ENCODE measurements at regions not wholly inside any gene's neighbourhood (a gene's known extent, or its start where the extent isn't known, plus 50 kb on each side); places are given as distances from the start of the nearest gene placed in this dataset.
A peak's percentile ranks its signal among the peaks of the same experiment; 100 is the strongest.
"Not testable (repeated sequence)": the region's sequence is repeated elsewhere in the genome, so short reads cannot be mapped to it uniquely, and the experiment has no call there.

DNA sequence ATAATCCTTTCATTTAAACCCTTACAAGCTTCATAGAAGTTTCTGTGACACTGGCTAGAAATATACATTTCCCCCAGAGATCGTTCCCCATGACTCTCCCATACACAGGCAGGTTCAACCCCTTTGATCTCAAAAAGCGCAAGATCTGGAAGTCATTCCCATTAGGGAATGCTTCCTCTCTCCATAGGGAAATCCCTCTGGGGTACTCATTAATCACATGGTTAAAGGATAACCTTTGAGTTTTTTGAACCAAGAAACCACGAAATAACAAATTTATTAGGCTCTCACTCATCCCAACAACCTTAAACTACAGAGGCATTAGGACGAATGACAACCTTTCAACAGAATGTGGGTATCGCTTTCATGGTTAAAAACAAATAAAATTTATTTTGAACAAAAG, 211.9 kb upstream of the PRICKLE2 start:
- no peak for DNase-seq

DNA sequence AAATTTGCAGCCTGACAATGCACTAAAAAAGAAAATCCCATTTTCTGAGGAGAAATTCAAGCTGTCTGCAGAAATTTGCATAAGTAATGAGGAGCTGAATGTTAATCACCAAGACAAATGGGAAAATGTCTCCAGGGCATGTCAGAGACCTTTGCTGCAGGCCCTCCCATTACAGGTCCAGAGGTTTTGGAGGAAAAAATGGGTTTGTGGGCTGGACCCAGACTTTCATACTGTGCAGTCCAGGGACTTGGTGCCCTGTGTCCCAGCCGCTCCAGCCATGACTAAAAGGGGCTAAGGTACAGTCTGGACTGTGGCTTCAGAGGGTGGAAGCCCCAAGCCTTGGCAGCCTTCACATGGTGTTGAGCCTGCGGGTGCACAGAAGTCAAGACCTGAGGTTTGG, 209.8 kb upstream of the PRICKLE2 start:
- not testable (repeated sequence) for DNase-seq

DNA sequence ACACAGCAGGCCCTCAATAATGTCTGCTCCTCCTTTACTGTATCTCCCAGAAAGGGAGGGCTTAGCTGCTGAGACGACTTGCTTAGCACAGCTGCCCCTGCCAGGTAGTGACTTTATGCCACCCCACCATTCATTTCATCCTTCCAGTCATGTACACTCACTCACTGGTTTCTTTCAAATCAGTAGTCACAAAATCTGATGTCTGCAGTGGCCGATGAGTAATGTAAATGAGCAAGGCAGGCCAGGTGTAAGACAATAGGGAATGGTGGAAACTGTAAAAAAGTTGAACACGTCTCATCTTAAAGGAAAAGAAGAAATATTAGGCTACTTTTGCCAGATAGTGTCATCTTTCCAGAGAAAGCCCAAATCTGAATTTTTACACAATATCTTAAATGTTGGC, 207.6 kb upstream of the PRICKLE2 start:
- DNase-seq, result no peak

DNA sequence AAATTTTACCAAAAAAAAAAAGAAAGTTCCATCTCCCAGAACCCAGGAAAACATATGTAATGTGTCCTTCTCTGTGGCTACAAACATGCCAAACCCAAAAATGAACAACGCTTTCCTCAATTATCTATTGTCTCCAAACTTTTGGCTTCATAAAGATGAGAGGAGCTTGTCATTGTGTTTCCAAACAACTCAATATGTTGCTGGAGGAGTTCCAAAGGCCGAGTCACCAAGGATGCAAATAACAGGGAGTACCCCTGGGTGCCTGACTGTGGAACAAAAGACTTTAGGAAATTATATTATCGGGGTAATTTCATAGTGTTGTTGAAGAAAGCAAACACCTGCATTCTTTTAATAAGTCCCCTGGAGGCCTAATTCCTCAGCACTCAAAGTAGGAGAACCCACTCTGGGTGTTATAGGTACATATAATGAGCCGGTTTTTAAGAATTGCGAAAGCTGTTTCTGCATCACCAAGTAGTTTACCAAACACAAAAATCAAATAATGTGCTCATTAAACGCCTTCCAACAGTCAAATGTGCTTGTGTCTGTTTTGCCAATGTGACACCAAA, 206.3 kb upstream of the PRICKLE2 start:
- DNase-seq, result no peak

DNA sequence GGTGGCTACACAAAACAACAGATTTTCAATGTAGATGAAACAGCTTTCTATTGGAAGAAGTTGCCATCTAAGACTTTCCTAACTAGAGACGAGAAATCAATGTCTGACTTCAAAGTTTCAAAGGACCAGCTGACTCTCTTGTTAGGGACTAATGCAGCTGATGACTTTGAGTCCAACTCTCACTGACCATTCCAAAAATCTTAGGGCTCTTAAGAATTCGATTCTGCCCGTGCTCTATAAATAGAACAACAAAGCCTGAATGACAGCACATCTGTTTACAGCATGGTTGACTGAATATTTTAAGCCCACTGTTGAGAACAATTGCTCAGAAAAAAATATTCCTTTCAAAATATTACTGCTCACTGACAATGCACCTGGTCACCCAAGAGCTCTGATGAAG, 202.4 kb upstream of the PRICKLE2 start:
- no peak for DNase-seq

DNA sequence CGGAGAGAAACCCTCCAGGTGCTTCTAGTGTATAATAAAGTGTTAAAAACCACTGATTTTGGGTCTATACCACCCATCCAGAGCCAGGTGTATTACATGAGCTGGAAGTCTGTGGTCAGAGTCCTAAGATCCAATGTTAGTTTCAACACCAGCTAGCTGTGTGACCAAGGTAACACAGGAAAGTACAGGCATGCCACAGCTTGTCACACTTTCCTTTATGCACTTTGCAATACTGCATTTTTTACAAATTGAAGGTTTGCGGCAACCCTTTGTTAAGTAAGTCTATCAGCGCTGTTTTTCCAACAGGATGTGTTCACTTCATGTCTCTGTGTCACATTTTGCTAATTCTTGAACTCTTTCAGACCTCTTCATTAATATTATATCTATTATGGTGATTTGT, 201.3 kb upstream of the PRICKLE2 start:
- no peak for DNase-seq

DNA sequence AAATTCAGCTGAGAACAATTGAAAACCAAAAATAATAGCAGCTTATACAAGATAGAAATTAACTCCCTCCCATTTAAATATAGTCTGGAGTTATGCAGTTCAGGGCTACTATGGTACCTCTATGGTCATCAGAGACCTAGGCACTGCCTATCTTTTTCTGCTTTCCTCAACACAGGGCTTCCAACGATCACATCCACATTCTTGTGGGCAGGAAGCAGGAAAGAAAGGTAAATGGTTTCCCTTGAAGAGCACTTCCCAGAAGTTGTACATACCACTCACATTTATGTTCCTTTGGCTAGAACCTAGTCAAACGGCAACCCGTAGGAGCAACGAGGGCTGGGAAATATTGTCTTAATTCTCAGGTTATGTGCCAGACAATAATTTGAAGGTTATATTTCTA, 197.7 kb upstream of the PRICKLE2 start:
- no peak for DNase-seq

DNA sequence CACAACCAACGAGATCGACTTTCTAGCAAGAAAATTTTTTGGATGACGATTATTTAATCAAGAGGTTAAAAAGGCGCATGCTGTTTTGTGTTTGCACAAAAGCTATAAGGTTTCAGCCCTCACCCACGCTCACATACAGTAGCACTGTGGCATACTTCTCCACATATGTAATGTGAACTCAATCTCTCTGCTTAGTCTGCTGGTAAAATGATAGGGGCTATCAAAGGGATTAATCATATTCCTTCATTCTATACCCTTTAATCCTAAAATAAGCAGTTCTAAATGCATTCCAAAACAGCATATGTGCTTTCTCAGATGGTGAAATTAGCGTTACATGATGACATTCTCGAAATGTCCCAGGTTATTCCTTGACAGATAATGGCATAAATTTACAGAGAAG, 196.9 kb upstream of the PRICKLE2 start:
- no peak for DNase-seq

DNA sequence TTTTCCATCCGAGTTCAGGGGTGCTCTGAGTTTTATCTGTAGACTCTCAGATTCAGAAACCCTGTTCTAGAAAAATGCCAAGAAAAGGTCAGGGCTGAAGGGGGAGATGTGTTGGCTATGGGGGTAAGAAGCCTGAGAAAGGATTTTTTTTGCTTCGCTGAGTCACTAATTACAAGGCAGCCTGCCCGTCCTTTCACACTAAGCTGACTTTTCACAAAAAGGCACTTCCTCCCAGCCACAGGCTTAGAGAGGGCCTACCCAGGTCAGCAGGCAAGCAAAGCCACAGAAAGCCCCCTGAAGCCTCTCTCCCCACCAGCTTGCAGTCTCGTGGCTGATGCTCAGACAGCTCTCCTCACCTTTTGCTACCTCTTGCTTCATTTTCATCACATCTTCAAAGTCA, 192.6 kb upstream of the PRICKLE2 start:
- DNase-seq, result no peak

DNA sequence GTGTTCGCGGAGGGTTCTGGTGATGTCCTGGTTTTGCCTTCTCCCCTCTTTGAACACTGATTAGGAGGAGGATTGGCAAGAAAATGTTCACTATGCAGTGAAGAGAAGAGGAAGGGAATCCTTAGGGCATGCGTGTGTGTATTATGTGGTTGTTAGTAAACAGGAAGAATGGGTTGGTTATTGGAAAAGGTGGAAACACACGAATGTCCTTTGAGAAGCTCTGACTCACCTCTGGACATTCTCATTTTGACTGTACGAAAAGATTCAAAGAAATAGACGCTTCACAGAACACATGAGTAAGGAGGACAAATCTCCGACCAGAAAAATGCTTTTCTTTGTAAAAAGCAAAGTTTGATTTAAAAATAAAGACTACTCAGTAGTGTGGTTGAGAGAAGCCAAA, 188.8 kb upstream of the PRICKLE2 start:
- DNase-seq, result no peak

DNA sequence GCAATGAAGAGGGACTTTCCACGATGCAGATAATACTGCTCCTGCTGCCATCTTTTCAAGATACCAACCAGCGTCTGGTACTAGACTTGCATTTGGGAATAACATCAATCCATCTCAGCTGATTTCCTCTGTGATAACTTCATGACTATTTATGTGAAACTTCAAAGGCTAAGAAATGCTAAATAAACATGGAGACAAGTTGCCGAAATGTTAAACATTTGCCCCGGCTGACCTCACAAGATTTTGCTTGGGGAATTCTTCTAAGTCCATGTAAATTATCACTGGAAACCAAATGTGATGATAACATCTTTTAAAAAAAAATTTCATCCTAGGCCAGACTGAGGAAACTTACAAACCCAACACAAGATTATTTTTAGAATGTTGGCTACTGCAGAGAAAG, 185.8 kb upstream of the PRICKLE2 start:
- no peak for DNase-seq

DNA sequence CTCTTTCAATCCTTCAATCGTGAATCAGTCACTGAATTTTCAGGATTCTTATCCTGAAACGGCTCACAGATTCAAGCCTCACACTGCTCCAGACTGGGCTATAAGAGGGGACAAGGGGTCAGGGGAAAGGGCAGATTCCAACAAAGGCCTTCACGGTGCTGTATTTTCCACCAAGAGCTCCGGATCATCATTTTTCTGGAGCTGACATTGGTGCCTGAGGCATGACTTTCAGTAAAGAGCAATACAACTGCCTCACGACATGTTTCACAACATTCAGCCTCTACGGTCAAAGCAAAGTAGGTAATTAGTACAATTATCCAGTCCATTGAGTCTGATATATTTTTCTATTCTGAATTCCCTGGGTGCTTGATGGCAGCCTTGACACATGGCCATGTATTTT, 185.0 kb upstream of the PRICKLE2 start:
- DNase-seq, result no peak

DNA sequence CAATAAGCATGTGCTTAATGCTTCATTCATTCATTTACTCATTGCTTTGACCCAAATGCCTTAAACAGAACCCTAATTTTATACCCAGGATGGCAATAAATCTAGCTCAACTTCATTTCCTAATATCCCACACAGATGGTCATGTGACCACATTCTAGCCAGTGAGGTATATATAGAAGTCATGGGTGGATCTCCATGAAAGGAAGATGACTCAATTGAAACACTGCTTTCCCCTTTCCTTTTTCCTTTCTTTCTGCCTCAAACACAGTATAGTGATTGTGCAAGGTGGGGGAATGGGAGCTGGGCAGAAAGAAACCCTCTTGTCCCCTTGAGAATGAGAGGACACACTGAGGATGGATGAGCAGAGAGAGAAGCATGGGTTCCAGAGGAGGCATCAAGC, 183.5 kb upstream of the PRICKLE2 start:
- no peak for DNase-seq

DNA sequence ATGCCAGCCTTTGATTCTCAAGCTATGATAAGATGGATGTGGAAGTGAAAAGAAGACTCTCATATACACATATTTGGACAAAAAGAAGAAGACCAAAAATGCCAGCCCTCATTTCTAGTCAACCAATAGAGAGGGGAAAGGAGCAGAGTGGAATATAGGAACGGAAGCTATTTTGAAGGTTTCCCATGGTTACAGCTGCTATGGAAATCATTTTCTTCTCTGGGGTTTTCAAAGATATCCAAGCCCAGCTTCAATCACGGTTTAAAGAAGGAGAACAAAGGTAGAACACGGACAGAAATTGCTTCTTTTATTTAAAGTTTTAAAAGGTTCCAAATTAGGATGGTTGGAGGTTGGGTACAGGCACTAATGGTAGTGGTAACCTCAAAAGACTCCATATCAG, 181.0 kb upstream of the PRICKLE2 start:
- no peak for DNase-seq

DNA sequence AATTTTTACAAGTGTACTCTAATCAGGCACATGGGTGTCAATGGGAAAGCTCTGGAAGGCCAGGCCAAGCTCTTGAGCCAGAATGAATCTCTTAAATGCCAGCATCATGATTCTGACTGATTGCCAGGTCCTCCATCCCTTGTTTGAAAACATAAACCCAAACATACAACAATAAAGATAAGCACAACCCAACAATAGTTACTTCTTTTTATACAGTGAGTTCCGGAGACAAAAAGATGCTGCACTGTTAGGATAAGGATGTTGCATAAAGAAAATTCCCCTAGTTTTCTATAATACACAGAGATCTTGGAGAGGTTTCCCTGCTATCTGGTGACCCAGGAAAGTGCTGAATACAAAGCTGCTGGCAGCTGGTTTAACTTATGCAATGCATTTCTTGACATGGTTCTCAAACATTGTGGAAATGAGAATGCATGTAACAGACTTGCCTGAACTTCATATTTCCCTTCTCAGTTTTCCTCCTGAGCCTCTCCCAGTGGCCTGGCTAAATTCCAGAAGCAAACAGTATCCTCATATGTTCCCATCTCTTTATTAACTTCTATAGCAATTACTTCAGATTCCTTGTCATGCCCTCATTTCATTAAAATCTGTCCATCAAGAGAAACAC, 180.1 kb upstream of the PRICKLE2 start:
- DNase-seq, result no peak

DNA sequence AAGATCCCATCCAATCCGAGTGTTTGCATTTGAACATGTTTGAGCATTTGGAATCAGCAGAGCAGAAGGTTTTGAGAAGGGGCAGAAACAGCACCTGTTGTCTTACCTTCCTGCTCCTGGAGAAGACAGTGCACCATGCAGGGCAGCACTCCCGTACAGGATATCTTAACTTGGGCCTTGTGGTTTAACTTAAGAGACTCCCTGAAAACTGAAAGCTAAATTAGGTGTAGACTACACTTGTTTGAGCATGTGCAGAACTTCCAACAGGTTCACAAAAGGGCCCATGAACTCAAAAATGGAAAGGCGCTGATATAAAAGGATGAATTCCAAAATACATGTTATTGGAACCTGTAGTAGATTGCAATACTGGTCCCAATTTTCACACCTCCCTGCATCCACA, 175.4 kb upstream of the PRICKLE2 start:
- DNase-seq, result no peak

DNA sequence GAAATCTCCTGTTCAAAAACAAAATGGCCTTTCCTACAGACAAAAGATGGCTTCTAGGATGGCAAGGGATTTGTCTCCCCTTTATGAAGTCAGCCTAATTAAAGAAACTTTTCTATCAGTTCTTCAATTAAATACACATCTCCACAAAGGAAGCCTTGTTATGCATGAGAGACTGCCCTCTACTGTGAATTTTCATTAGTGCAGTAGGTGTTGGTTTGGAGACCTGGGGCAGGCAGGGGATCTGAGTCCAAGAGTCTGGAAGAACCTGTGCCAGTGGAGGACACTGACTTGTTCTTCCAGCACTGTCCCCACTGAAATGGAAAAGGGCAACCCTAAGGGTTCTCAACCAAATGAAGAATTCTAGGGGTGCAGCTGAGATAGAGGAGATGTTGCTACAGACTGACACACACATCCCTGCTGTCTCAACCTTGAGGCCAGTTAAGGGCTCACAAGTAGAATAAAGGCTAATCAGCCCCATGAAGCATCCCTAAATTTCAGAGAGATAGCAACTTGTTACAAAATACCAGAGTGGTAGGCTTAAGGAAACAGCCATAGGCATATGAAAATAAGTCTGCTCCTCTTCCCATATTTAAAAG, 174.0 kb upstream of the PRICKLE2 start:
- DNase-seq, result peak; percentile 67

DNA sequence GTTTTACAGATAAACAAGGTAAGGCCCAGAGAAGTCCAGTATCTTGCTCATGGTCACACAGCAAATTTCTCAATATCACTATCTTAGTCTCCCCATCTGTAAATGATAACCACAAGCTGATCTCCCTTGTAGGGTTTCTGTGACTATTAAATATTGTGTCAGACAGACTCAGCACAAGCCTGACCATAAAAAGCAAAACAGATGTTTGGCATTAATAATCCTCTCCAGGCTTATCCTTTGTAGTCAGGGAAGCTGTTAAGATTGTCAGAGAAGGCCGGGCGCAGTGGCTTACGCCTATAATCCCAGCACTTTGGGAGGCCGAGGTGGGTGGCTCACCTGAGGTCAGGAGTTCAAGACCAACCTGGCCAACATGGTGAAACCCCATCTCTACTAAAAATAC, 173.2 kb upstream of the PRICKLE2 start:
- peak; percentile 4 for DNase-seq

DNA sequence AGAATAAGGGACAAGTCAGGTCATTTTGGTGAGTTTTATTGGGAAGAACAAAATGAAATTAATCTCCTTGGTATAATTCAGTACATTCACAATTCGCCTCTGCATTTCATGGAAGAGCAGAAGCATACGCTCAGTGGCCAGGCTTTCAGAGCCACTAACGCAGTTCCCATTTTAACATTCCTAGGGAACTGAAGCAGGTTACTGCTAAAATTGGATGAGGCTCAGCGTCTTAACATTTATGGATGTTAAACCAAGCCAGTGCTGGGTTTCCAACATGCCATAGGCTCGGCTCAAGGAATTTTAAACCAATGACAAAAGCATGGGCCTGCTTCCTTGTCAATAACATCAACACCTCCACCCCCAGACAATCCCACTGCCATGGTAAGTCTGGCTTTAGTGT, 172.7 kb upstream of the PRICKLE2 start:
- no peak for DNase-seq

DNA sequence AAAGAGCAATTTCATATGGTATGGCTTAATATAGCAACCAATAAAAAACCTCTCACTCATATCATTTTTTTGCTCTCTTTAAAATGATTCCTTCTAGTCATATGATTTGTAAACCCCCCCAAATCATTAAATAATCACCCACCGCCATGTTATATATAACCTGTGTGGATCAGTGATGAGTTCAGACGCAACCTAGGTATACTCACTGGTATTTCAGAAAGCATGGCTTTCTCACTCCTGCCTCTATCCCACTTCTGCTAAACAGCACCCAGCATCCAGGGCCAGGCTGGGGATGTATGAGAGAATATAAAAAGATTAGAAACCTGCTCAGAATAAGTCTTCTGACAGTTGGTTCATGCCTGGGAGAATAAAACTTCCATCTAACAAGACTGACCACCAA, 172.3 kb upstream of the PRICKLE2 start:
- no peak for DNase-seq

DNA sequence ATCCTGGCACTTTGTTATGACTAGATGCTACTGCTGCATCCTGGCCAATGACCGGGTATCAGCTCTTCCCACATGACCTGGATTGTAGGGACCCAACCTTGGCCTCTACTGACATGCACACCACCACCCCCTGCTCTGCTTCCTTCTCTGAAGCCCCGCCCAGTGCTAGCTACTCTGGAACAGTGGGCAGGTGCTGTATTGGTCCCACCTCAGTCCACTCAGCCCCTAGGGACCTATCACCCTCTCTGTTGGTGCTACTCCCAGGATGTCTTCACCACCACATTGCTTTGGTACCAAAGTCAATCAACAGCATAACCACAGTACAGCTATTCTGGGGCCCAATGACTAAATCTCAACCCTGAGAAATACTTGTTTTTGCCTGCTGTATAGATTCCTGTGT, 170.2 kb upstream of the PRICKLE2 start:
- DNase-seq, result no peak

DNA sequence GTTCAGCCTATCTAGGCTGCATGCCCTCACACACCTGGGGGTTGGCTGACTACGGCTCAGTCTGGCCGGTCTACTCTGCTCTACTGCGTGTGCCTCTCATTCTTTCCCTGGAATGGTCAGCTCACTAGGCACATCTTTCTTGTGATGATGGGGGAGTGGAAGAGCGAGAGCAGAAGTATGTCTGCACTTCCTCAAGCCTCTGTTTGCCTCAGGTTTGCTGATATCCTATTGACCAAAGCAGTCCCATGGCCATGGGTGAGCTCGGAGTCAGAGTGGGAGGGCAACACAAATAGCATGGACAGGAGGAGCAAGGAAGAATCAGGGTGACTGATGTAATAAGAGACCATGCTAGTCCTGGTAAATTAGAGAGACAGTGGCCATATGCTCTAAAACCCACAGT, 167.9 kb upstream of the PRICKLE2 start:
- no peak for DNase-seq

DNA sequence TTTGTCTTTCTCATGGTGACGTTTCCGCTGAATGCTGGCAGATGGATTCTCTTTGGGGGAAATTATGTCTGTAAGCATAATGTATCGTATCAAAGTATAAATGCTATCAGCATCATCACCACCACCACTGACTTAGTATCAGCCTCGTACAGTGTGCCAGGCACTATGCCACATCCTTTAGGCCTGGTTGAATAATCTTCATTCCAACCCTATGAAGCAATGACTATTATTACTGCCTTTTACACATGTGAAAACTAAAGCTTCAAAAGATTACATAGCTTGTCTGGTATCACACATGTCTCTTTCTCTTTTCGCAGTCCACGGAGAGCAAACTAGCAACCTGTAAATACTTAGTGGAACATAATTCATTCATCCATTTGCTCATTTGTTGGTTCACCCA, 166.7 kb upstream of the PRICKLE2 start:
- DNase-seq, result no peak

DNA sequence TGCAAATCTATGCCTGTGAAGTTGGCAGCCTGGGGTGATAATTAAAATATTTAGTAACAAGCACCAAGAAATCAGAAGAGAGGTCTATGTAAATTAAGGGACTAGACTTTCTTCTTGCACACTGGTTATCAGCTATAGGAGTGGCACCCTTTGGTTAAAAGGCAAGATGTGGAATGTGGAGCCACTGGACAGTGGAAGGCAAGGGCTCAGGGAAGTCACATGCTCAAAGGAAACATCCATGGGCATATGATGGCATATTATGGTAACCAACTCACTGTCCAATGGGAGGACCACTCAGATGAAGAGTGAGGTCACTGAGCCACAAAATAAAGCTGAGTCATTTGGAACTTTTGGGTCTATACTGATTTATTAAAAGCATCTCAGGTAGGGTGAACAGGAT, 165.6 kb upstream of the PRICKLE2 start:
- no peak for DNase-seq

DNA sequence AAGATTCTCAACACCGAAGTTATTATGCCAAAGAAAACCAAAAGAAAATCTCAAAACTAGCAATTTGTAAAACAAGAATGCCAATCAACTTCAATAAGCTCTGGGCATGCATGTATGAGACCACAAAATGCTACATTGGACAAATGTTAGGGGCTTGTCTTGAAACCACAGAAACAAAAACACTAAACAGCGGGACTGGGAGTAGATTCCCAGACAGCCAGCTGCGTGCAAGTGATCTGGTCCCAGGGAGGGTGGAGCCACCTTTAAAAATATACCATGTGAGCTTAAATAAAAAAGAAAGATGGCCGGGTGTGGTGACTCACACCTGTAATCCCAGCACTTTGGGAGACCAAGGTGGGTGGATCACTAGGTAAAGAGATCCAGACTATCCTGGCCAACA, 163.6 kb upstream of the PRICKLE2 start:
- no peak for DNase-seq

Data from hematopoietic multipotent progenitor cell treated with erythropoietin and hydrocortisone succinate and interleukin-3 and kit ligand, for 4 days (in vitro differentiated cells).